ENCODE measurements at regions not wholly inside any gene's neighbourhood (a gene's known extent, or its start where the extent isn't known, plus 50 kb on each side); places are given as distances from the start of the nearest gene placed in this dataset.
"Not testable (repeated sequence)": the region's sequence is repeated elsewhere in the genome, so short reads cannot be mapped to it uniquely, and the experiment has no call there.

DNA sequence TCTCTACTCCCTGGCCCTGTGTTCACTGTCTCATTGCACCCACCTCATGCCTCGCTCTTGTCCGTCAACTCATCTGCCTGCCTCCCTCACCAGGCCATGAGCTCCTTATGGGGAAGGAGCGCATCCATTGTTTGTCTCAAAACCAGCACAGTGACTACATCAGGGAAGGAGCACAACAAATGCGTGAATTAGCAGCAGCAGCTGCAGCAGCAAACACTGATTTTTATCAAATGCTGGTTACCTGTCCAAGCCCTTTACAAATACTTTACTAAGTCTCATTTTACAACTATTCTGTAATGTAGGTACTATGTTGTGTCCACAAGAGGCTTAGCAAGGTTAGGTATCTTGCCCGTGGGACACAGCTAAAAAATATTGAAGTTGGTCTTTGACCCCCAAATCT, 85.9 kb upstream of the PLET1 start:
- Histone ChIP-seq H3K36me3 (no peaks in the 10 kb centered on the region), H3K4me3 (no peak overlapping the region), H3K27me3 (no peaks in the 10 kb centered on the region), H3K9me3 (no peaks in the 10 kb centered on the region)
- no peak for DNase-seq

GRCh38 chr11:112348480-112349029, 87.9 kb upstream of the PLET1 start:
- no peak for DNase-seq
- no peaks in the 10 kb centered on the region for H3K36me3 ChIP-seq

GRCh38 chr11:112351423-112351822, 90.8 kb upstream of the PLET1 start:
- H3K27me3 ChIP-seq, H3K9me3 ChIP-seq, H3K4me3 ChIP-seq, DNase-seq, H3K36me3 ChIP-seq: not testable (repeated sequence)

More at GRCh38 chr11:112348480-112349029, 87.9 kb upstream of the PLET1 start:
- no peak overlapping the region for H3K4me3 ChIP-seq
- no peaks in the 10 kb centered on the region for H3K9me3 ChIP-seq
- no peaks in the 10 kb centered on the region for H3K27me3 ChIP-seq

DNA sequence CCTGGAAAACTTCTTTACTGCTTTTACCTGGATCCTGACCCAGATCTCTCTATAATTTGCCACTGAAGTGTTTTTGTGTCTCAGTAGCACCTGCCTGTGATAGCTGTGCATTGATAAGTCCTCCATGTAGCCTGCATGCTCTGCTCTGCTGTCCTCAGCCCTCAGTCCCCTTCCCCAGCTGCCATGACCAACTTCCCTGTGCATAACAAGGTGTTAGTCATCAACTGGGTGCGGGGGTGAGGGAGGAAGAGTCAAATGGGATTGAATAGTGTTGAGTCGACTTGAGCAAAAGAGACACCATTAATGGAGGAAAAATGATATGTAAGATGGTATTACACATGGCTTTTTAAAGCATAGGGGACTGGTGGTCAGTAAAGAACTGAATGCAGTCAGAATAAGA, 92.2 kb upstream of the PLET1 start:
- peak; percentile 41 for DNase-seq

GRCh38 chr11:112354364-112354763, 93.7 kb upstream of the PLET1 start:
- no peak overlapping the region for H3K4me3 ChIP-seq
- H3K9me3 ChIP-seq = 0 out of 2 replicates have a peak, but pooled peaks cover 2% of the 10 kb centered on the region
- no peaks in the 10 kb centered on the region for H3K27me3 ChIP-seq
- H3K36me3 ChIP-seq = no peaks in the 10 kb centered on the region
- no peak for DNase-seq

More for the DNA sequence above, 92.2 kb upstream of the PLET1 start:
- Histone ChIP-seq H3K9me3 (0 out of 2 replicates have a peak, but pooled peaks cover 2% of the 10 kb centered on the region), H3K27me3 (no peaks in the 10 kb centered on the region), H3K4me3 (no peak overlapping the region), H3K36me3 (no peaks in the 10 kb centered on the region)

GRCh38 chr11:112355726-112356125, 95.1 kb upstream of the PLET1 start:
- peak; percentile 98 for DNase-seq
- H3K36me3 ChIP-seq = no peaks in the 10 kb centered on the region
- H3K27me3 ChIP-seq = no peaks in the 10 kb centered on the region
- H3K4me3 ChIP-seq = no peak overlapping the region
- H3K9me3 ChIP-seq = 0 out of 2 replicates have a peak, but pooled peaks cover 2% of the 10 kb centered on the region

DNA sequence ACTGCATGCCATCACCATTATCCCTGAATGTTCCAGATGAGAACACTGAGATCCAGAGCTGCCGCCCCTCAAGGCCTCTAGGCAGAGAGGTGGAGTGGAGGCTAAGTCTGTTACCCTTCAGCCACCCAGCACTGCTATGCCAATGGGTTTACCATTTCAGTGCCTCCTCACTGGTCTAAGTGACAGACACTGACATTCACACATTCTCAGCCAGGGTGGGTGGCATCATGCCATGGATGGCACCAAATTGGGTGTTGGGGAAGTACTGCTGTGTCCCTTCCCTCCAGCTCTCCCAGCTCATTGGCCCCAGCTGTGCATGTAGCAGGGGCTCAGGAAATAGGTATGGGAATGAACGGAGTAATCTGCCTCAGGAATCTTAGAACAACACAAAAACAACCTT, 96.8 kb upstream of the PLET1 start:
- no peak overlapping the region for H3K4me3 ChIP-seq
- no peaks in the 10 kb centered on the region for H3K36me3 ChIP-seq
- DNase-seq = no peak
- H3K27me3 ChIP-seq = no peaks in the 10 kb centered on the region
- H3K9me3 ChIP-seq = 0 out of 2 replicates have a peak, but pooled peaks cover 2% of the 10 kb centered on the region

DNA sequence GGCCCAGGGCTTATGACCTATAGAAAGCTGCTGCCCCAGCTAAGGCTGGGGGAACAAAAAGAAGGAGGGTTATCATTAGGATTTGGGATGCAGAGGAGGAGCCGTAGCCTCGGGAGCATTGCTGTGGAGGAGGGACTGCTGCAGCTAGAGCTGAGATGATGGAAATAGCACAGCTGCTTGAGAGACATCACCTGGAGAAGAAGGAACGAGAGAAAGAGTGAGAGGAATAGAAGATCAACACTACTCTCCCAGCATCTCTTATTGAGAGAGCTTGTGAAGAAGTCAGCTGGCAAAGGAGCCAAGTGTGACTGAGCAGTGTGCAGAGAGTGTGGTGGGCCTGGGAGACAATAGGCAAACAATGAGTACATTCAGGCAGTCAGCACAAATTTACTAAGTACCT, 100.7 kb upstream of the PLET1 start:
- Histone ChIP-seq H3K27me3 (no peaks in the 10 kb centered on the region), H3K36me3 (no peaks in the 10 kb centered on the region)
- DNase-seq = no peak

GRCh38 chr11:112363527-112363926, 102.9 kb upstream of the PLET1 start:
- H3K27me3 ChIP-seq = no peaks in the 10 kb centered on the region
- peak; percentile 61 for DNase-seq

More for the DNA sequence above, 100.7 kb upstream of the PLET1 start:
- H3K9me3 ChIP-seq = no peaks in the 10 kb centered on the region
- no peak overlapping the region for H3K4me3 ChIP-seq

DNA sequence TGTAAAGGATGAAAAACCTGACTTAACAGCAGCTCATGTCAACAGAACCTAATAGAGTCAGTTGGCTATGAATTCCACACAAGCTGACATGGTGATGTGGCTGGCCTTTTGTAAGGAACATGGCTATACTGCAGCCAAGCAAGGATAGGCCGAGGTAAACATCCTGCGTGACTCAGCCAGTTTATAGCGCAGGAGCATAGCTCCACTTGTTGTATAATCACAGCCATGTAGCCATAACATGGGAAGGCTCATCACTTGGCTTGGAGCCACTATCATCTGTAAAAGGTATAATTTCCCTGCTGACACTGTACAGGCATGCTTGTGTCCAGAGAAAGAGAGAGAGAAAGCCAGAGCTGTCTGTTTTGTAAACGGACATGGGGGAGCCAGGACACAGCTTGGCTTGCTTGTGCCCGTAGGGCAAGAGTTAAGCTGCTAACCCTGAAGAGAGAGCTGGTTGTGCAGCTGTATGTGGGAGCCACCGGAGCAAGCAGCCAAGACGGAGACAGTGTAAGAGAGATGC, 104.4 kb upstream of the PLET1 start:
- H3K9me3 ChIP-seq = no peaks in the 10 kb centered on the region
- no peaks in the 10 kb centered on the region for H3K36me3 ChIP-seq
- H3K4me3 ChIP-seq = no peak overlapping the region
- DNase-seq = peak; percentile 92
- no peaks in the 10 kb centered on the region for H3K27me3 ChIP-seq

More at GRCh38 chr11:112363527-112363926, 102.9 kb upstream of the PLET1 start:
- H3K9me3 ChIP-seq = no peaks in the 10 kb centered on the region
- H3K36me3 ChIP-seq = no peaks in the 10 kb centered on the region
- no peak overlapping the region for H3K4me3 ChIP-seq

DNA sequence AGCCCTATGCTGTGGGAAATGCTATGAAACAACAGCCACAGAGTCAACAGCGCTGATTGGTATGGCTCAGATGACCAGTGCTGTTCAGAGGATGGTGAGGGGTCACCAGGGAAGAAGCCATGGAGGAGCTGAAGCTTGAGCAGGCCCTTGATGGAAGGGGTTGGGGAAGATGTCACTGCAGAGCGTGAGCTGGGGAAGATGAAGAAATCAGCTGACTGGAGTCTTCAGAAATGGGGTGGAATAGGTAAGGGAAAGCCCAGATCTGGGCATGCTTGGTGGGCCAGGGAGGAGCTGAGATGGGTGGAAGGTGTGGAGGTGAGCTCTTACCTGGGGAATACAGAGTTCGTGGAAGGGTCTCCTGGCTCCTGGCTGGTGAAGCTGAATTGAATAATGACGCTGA, 105.4 kb upstream of the PLET1 start:
- no peak for DNase-seq
- no peak overlapping the region for H3K4me3 ChIP-seq
- no peaks in the 10 kb centered on the region for H3K36me3 ChIP-seq

DNA sequence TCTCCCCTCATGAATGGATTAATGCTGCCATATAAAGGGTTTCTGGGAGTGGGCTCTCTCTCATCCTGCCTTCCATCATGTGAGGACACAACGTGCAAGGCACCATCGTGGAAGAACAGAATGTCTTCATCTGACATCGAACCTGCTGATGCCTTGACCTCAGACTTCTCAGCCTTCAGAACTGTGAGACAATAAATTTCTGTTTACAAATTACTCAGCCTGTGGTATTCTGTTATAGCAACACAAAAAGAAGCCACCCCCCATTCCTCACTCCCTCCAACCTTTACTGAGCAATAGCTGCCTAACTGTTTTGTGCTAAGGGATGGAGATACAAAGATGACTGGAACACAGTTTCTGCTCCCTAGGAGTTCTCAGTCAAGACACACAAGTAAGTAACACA, 106.1 kb upstream of the PLET1 start:
- H3K36me3 ChIP-seq = no peaks in the 10 kb centered on the region
- H3K27me3 ChIP-seq = no peaks in the 10 kb centered on the region
- no peak overlapping the region for H3K4me3 ChIP-seq
- DNase-seq = peak; percentile 33
- H3K9me3 ChIP-seq = no peaks in the 10 kb centered on the region

More for the DNA sequence above, 105.4 kb upstream of the PLET1 start:
- no peaks in the 10 kb centered on the region for H3K27me3 ChIP-seq
- no peaks in the 10 kb centered on the region for H3K9me3 ChIP-seq

- Histone ChIP-seq H3K9me3 (no peaks in the 10 kb centered on the region), H3K4me3 (no peak overlapping the region), H3K36me3 (no peaks in the 10 kb centered on the region), H3K27me3 (no peaks in the 10 kb centered on the region)
- DNase-seq = no peak
Measured at GRCh38 chr11:112367461-112367860, 106.8 kb upstream of the PLET1 start.

DNA sequence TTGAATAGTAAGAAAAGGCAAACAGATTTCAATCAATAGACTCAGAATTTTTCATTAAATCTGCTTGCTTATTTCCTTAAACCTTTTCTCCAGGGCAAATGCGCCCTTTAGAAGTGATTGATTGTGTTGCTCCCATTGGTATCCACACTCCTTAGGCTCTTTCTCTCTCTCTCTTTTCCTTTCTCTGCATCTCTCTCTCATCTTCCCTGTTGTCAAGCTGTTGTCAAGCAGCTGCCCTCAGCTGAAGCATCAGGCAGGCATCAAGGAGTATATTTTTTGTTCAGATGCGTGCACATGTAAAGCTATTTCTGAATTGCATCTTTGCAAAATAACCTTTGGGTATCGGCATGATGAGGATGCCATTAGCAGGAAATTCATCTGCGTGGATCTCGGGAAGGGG, 107.2 kb upstream of the PLET1 start:
- Histone ChIP-seq H3K27me3 (no peaks in the 10 kb centered on the region), H3K4me3 (no peak overlapping the region), H3K36me3 (no peaks in the 10 kb centered on the region), H3K9me3 (no peaks in the 10 kb centered on the region)
- no peak for DNase-seq

- Histone ChIP-seq H3K27me3 (no peaks in the 10 kb centered on the region), H3K4me3 (no peak overlapping the region), H3K9me3 (no peaks in the 10 kb centered on the region), H3K36me3 (no peaks in the 10 kb centered on the region)
- DNase-seq = no peak
Measured at GRCh38 chr11:112368381-112368780, 107.7 kb upstream of the PLET1 start.

DNA sequence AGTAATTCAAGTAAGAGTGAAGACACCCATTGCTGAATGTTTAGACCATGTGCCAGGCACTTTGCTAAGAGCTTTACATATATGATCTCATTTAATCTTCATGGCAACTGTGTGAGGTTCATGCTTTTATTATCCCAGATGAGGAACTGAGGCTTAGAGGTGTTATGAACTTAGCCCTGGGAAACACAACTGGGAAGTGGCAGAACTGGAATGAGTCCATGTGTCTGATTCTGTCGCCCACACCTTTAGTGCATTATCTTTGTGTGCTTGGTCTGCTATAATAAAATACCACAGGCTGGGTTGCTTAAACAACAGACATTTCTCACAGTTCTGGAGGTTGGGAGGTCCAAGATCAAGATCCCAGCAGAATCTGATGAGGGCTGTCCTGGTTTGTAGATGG, 108.7 kb upstream of the PLET1 start:
- Histone ChIP-seq H3K9me3 (no peaks in the 10 kb centered on the region), H3K27me3 (no peaks in the 10 kb centered on the region), H3K36me3 (no peaks in the 10 kb centered on the region), H3K4me3 (no peak overlapping the region)
- DNase-seq = no peak

GRCh38 chr11:112369916-112370315, 109.3 kb upstream of the PLET1 start:
- Histone ChIP-seq H3K27me3 (no peaks in the 10 kb centered on the region), H3K9me3 (no peaks in the 10 kb centered on the region), H3K4me3 (no peak overlapping the region), H3K36me3 (no peaks in the 10 kb centered on the region)
- no peak for DNase-seq

GRCh38 chr11:112374486-112375140, 114.0 kb upstream of the PLET1 start:
- Histone ChIP-seq H3K9me3 (no peaks in the 10 kb centered on the region), H3K4me3 (no peak overlapping the region), H3K36me3 (no peaks in the 10 kb centered on the region), H3K27me3 (no peaks in the 10 kb centered on the region)
- DNase-seq = no peak

Measured in MG63 (cell line).